PFSK-1 (cell line): ENCODE measurements at regions not wholly inside any gene's neighbourhood (a gene's known extent, or its start where the extent isn't known, plus 50 kb on each side); places are given as distances from the start of the nearest gene placed in this dataset.

ENCODE experiments used
- FOXP2 ChIP-seq: optimal IDR thresholded peaks from 2 replicates; pipeline ENCODE3; 2011; ENCODE audit warnings: borderline replicate concordance, control low read depth, inconsistent platforms; ENCODE audit not compliant: insufficient read depth; ENCODE audit errors: extremely low read length, extremely low read depth
- POLR2AphosphoS5 ChIP-seq: IDR thresholded peaks from 2 replicates; pipeline ENCODE4 v1.6.1; 2012; ENCODE audit warnings: low read depth, mild to moderate bottlenecking, control low read depth, low read length, moderate library complexity
- REST ChIP-seq, 2 experiments: IDR thresholded peaks; 2 replicates each; pipeline versions ENCODE4 v1.6.1 to v1.8.0; 2011 to 2012; ENCODE audit warnings: low read depth in 2 of 2, low read length in 2 of 2, control low read depth in 1 of 2, inconsistent platforms in 1 of 2, mild to moderate bottlenecking in 1 of 2, moderate library complexity in 1 of 2; ENCODE audit not compliant: insufficient read depth in 1 of 2
- SIN3A ChIP-seq: IDR thresholded peaks from 2 replicates; pipeline ENCODE4 v1.6.1; 2012; ENCODE audit warnings: mild to moderate bottlenecking, low read length, moderate library complexity, borderline replicate concordance; ENCODE audit not compliant: insufficient read depth
- TAF1 ChIP-seq: IDR thresholded peaks from 2 replicates; pipeline ENCODE4 v1.6.1; 2012; ENCODE audit warnings: low read length, control low read depth, borderline replicate concordance; ENCODE audit not compliant: insufficient read depth

- TF ChIP-seq FOXP2, result no peak
- TF ChIP-seq REST (IDR thresholded peaks at IDR 0.05; ENCODE audit: insufficient read depth in 1 of 2, low read depth in 2 of 2, low read length in 2 of 2), result no peak
- TF ChIP-seq POLR2AphosphoS5, result no peak
Measured at GRCh38 chr12:87253157-87253556, 776.0 kb downstream of the C12orf50 start.

- TF ChIP-seq TAF1, result no peak
- no peak for TF ChIP-seq SIN3A
Measured at GRCh38 chr12:87246726-87247125, 782.5 kb downstream of the C12orf50 start.

GRCh38 chr12:87238466-87238865 is 790.7 kb downstream of the C12orf50 start:
- no peak for TF ChIP-seq SIN3A
- no peak for TF ChIP-seq TAF1
- no peak for TF ChIP-seq REST (IDR thresholded peaks at IDR 0.05; ENCODE audit: insufficient read depth in 1 of 2, low read depth in 2 of 2, low read length in 2 of 2)
- TF ChIP-seq POLR2AphosphoS5, result no peak
- no peak for TF ChIP-seq FOXP2

DNA sequence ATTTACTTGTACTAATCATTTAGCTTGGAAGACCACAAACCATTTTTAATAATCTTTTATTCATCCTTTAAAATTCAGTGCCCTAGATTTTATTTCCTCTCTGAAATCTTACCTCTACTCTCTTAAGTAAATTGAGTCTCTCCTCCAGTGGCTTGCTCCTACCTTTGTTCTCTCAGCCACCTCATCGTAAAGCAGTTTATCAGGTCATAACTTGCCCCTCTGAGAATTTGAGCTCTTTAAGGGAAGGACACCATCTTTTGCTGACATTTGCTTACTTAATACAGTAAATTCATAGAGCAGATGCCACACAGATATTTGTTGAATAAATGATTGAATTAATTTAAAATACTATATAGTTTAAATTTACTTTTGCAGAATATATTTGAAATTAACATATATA is 794.3 kb downstream of the C12orf50 start:
- TF ChIP-seq TAF1 (no peak), SIN3A (no peak), FOXP2 (no peak), REST (IDR thresholded peaks at IDR 0.05; ENCODE audit: insufficient read depth in 1 of 2, low read depth in 2 of 2, low read length in 2 of 2) (no peak), POLR2AphosphoS5 (no peak)

DNA sequence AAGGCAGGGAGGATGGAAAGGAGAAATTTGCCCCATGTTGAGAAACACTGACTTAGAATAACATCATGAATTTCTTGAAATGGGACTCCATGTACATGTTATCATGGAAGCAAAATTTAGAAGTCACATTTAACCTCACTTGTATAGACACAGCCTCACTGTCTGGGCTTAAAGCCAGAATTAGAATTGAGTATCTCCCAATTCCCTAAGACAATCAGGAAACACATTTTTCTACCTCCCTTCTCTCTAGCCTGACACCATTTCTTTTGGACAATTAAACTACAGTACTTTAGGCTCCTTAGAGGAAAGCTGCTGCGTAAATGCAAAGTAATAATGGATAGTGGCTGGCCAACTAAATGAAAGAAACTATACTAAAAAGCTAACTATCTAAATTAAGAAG is 795.5 kb downstream of the C12orf50 start:
- TF ChIP-seq REST (IDR thresholded peaks at IDR 0.05; ENCODE audit: insufficient read depth in 1 of 2, low read depth in 2 of 2, low read length in 2 of 2) (no peak), FOXP2 (no peak), SIN3A (no peak), TAF1 (no peak), POLR2AphosphoS5 (no peak)
